Keratinocyte (primary cell): ENCODE measurements at regions not wholly inside any gene's neighbourhood (a gene's known extent, or its start where the extent isn't known, plus 50 kb on each side); places are given as distances from the start of the nearest gene placed in this dataset.

Experiments used
- DNase-seq: peaks from one replicate; pipeline ENCODE4 v3.0.0-alpha.2; 2011; ENCODE audit warnings: low read depth, missing footprints, low spot score
- FAIRE-seq: peaks from 2 replicates; lab custom pipeline; 2011; peaks lifted over from hg19 to GRCh38; lab: Jason Lieb, UNC
- H2AFZ ChIP-seq: 2 replicates; pipeline ENCODE4 v1.6.0; 2012; ENCODE audit warnings: low read length, control low read depth, inconsistent platforms; ENCODE audit not compliant: control insufficient read depth
- H3K27ac ChIP-seq: 2 replicates; pipeline ENCODE4 v1.5.1; 2011; ENCODE audit warnings: low read length; ENCODE audit not compliant: control insufficient read depth, insufficient read depth
- H3K27me3 ChIP-seq: 3 replicates; pipeline ENCODE4 v1.6.0; 2011; ENCODE audit warnings: low read length; ENCODE audit not compliant: control insufficient read depth, insufficient read depth; ENCODE audit errors: extremely low read depth
- H3K36me3 ChIP-seq, 2 experiments: 2 replicates in 1 of 2; 3 replicates in 1 of 2; pipeline ENCODE4 v1.5.1; 2011; ENCODE audit warnings: low read length in 2 of 2, mild to moderate bottlenecking in 1 of 2; ENCODE audit not compliant: control insufficient read depth in 2 of 2, insufficient read depth in 2 of 2; ENCODE audit errors: extremely low read depth in 1 of 2
- H3K4me1 ChIP-seq: 3 replicates; pipeline ENCODE4 v1.5.1; 2011; ENCODE audit warnings: low read length; ENCODE audit not compliant: control insufficient read depth, insufficient read depth; ENCODE audit errors: extremely low read depth
- H3K4me2 ChIP-seq: 3 replicates; pipeline ENCODE4 v1.6.0; 2011; ENCODE audit warnings: low read depth, low read length; ENCODE audit not compliant: control insufficient read depth, insufficient read depth; ENCODE audit errors: extremely low read depth
- H3K4me3 ChIP-seq, 3 experiments: fragments of 200-600 bp in 1 of 3; sonication (generic) in 1 of 3; 2 replicates in 2 of 3; 3 replicates in 1 of 3; pipeline ENCODE4 v1.5.1; 2011 to 2016; ENCODE audit warnings: low read length in 3 of 3, mild to moderate bottlenecking in 3 of 3, control low read depth in 2 of 3, inconsistent platforms in 1 of 3, low read depth in 1 of 3, mixed read lengths in 1 of 3, mixed run types in 1 of 3, moderate library complexity in 1 of 3; ENCODE audit not compliant: control insufficient read depth in 2 of 3, insufficient read depth in 2 of 3; ENCODE audit errors: extremely low read depth in 1 of 3
- H3K79me2 ChIP-seq: 2 replicates; pipeline ENCODE4 v1.6.0; 2012; ENCODE audit warnings: low read length; ENCODE audit not compliant: control insufficient read depth, insufficient read depth
- H3K9ac ChIP-seq: 3 replicates; pipeline ENCODE4 v1.6.0; 2011; ENCODE audit warnings: low read length; ENCODE audit not compliant: control insufficient read depth, insufficient read depth; ENCODE audit errors: extremely low read depth
- H3K9me1 ChIP-seq: 3 replicates; pipeline ENCODE4 v1.6.0; 2011; ENCODE audit warnings: low read length; ENCODE audit not compliant: control insufficient read depth, insufficient read depth; ENCODE audit errors: extremely low read depth
- H3K9me3 ChIP-seq: 2 replicates; pipeline ENCODE4 v1.5.1; 2012; ENCODE audit warnings: low read depth, low read length; ENCODE audit not compliant: control insufficient read depth
- H4K20me1 ChIP-seq: 3 replicates; pipeline ENCODE4 v1.6.0; 2011; ENCODE audit warnings: low read length; ENCODE audit not compliant: control insufficient read depth, insufficient read depth; ENCODE audit errors: extremely low read depth
- EZH2 ChIP-seq: IDR thresholded peaks from one replicate; pipeline ENCODE4 v1.6.1; 2012; ENCODE audit warnings: inconsistent platforms, mild to moderate bottlenecking, low read length, moderate library complexity
- dilution Hi-C: fragments of 300-500 bp; cut with MboI; formaldehyde crosslinking; loops from one replicate; pipeline ENCODE4 v1.7.0; 2020; ENCODE audit warnings: low sequenced_read_pairs; ENCODE audit not compliant: extremely low pct_ligation_motif_present
- TF ChIP-seq, protein P1 (sequence below), 3 experiments: IDR thresholded peaks in 1 of 3; conservative IDR thresholded peaks in 1 of 3; optimal IDR thresholded peaks in 1 of 3; 2 replicates in 2 of 3; 3 replicates in 1 of 3; pipeline versions ENCODE3 to v1.5.1; 2011; ENCODE audit warnings: low read length in 3 of 3, mild to moderate bottlenecking in 3 of 3, moderate library complexity in 2 of 3, control low read depth in 1 of 3, inconsistent platforms in 1 of 3; ENCODE audit not compliant: insufficient read depth in 2 of 3; ENCODE audit errors: extremely low read depth in 1 of 3

DNA sequence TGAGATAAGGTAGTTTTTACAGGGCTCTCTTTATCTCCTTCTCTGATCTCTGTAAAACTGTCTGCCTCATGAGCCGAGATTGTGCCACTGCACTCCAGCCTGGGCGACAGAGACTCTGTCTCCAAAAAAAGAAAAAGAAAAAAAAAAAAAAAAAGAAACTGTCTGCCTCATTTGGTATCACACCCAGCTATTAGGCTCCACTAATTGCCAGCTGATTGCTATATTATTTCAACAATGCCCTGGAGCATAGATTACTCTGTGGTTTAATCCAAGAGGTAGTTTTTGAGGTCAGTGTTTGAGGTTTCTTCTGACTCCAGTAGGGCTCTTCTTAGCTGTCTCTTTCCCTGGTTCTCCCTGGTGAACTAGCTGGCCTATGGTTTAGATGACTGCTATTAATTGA lies 268.1 kb upstream of the PLPP4 start:
- H3K36me3 ChIP-seq: no peaks in the 10 kb centered on the region
- no peak overlapping the region for H3K4me2 ChIP-seq
- H3K4me1 ChIP-seq: no peaks in the 10 kb centered on the region
- no peaks in the 10 kb centered on the region for H3K27me3 ChIP-seq
- H3K9me1 ChIP-seq: no peaks in the 10 kb centered on the region
- dilution Hi-C loops: no loop called here
- no peaks in the 10 kb centered on the region for H3K79me2 ChIP-seq
- no peak overlapping the region for H3K27ac ChIP-seq
- no peak overlapping the region for H2AFZ ChIP-seq
- H4K20me1 ChIP-seq: no peaks in the 10 kb centered on the region
- H3K9ac ChIP-seq: no peak overlapping the region
- no peak overlapping the region for H3K4me3 ChIP-seq
- no peaks in the 10 kb centered on the region for H3K9me3 ChIP-seq
- no peak for TF ChIP-seq EZH2
- TF ChIP-seq, protein P1, sequence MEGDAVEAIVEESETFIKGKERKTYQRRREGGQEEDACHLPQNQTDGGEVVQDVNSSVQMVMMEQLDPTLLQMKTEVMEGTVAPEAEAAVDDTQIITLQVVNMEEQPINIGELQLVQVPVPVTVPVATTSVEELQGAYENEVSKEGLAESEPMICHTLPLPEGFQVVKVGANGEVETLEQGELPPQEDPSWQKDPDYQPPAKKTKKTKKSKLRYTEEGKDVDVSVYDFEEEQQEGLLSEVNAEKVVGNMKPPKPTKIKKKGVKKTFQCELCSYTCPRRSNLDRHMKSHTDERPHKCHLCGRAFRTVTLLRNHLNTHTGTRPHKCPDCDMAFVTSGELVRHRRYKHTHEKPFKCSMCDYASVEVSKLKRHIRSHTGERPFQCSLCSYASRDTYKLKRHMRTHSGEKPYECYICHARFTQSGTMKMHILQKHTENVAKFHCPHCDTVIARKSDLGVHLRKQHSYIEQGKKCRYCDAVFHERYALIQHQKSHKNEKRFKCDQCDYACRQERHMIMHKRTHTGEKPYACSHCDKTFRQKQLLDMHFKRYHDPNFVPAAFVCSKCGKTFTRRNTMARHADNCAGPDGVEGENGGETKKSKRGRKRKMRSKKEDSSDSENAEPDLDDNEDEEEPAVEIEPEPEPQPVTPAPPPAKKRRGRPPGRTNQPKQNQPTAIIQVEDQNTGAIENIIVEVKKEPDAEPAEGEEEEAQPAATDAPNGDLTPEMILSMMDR (optimal IDR thresholded peaks at IDR 0.05 in 1 of 3, IDR thresholded peaks at IDR 0.05 in 1 of 3, conservative IDR thresholded peaks at IDR 0.05 in 1 of 3; ENCODE audit: extremely low read depth in 1 of 3, insufficient read depth in 2 of 3, low read length in 3 of 3): no peak
- DNase-seq (no peak), FAIRE-seq (no peak)

DNA sequence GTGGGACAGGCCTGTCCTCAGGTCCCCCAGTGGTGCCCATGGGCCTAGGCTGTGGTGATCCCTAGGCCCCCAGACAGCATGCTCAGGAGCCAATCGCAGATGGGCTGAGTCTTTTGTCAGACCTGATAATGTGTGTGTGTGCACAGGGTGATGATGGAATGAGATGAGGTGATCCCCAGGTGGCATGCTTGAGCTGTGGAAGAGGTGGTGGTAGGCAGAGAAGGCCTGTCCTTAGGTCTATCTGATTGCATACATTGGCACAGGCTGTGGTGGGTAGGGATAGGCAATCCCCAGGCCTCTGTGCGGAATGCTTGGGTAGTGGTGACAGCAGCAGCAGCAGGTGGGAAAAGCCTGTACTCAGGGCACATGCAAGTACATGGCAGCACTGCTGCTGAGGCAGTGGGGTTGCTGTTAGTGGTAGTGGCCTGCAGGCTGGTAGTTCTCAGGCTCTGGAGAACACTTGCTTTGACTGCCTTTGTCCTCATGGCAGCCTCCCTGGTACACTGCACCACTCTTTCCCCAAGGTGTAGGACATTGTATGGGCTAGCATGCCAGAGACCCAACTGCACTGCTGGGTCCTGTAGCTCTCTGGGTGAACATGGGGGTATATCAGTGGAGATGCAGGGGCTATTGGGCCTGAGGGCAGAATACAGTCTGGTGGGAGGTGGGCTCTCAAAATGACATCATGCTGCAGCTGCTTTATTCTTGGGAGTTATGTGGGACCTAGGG lies 260.9 kb upstream of the PLPP4 start:
- no peak for TF ChIP-seq EZH2
- TF ChIP-seq, protein P1 (optimal IDR thresholded peaks at IDR 0.05 in 1 of 3, IDR thresholded peaks at IDR 0.05 in 1 of 3, conservative IDR thresholded peaks at IDR 0.05 in 1 of 3; ENCODE audit: extremely low read depth in 1 of 3, insufficient read depth in 2 of 3, low read length in 3 of 3): peak in 1 of 3 experiments; percentile 56
- no peaks in the 10 kb centered on the region for H3K9me1 ChIP-seq
- H4K20me1 ChIP-seq: no peaks in the 10 kb centered on the region
- FAIRE-seq (no peak), DNase-seq (no peak)
- no peaks in the 10 kb centered on the region for H3K36me3 ChIP-seq
- H3K9me3 ChIP-seq: no peaks in the 10 kb centered on the region
- no peak overlapping the region for H2AFZ ChIP-seq
- dilution Hi-C loops: no loop called here
- H3K9ac ChIP-seq: no peak overlapping the region
- H3K4me1 ChIP-seq: no peaks in the 10 kb centered on the region
- no peaks in the 10 kb centered on the region for H3K27me3 ChIP-seq
- no peak overlapping the region for H3K27ac ChIP-seq
- H3K4me2 ChIP-seq: no peak overlapping the region
- no peak overlapping the region for H3K4me3 ChIP-seq
- no peaks in the 10 kb centered on the region for H3K79me2 ChIP-seq
